Endothelial cell of umbilical vein (primary cell): ENCODE measurements at regions not wholly inside any gene's neighbourhood (a gene's known extent, or its start where the extent isn't known, plus 50 kb on each side); places are given as distances from the start of the nearest gene placed in this dataset.

Experiments
- CTCF ChIP-seq, 2 donors: IDR thresholded peaks; 1 replicate in 1 of 2; 2 replicates in 1 of 2; pipeline ENCODE4 v1.5.1; 2011; ENCODE audit warnings: low read length in 2 of 2, mild to moderate bottlenecking in 2 of 2, moderate library complexity in 2 of 2, control low read depth in 1 of 2, inconsistent platforms in 1 of 2, low read depth in 1 of 2; ENCODE audit not compliant: insufficient read depth in 1 of 2; ENCODE audit errors: extremely low read depth in 1 of 2
- EZH2 ChIP-seq: IDR thresholded peaks from 2 replicates; pipeline ENCODE4 v1.6.1; 2012; ENCODE audit warnings: borderline replicate concordance, low read depth, mild to moderate bottlenecking, moderate library complexity, low read length, inconsistent platforms; ENCODE audit not compliant: severe bottlenecking
- FOS ChIP-seq: IDR thresholded peaks from 2 replicates; pipeline ENCODE4 v1.6.1; 2011; ENCODE audit warnings: mild to moderate bottlenecking, low read length, moderate library complexity, borderline replicate concordance; ENCODE audit not compliant: insufficient read depth
- GATA2 ChIP-seq: IDR thresholded peaks from 2 replicates; pipeline ENCODE4 v1.7.0; 2011; ENCODE audit warnings: low read depth, mild to moderate bottlenecking, moderate library complexity, mixed read lengths, low read length; ENCODE audit not compliant: insufficient read length, insufficient read depth
- JUN ChIP-seq: IDR thresholded peaks from 2 replicates; pipeline ENCODE4 v1.6.1; 2011; ENCODE audit warnings: borderline replicate concordance, low read depth; ENCODE audit not compliant: insufficient read length, insufficient read depth
- MAX ChIP-seq: IDR thresholded peaks from 2 replicates; pipeline ENCODE4 v1.6.1; 2011; ENCODE audit not compliant: insufficient read depth, insufficient read length
- MYC ChIP-seq: IDR thresholded peaks from one replicate; pipeline ENCODE4 v1.6.1; 2011; ENCODE audit warnings: mild to moderate bottlenecking, low read depth, low read length
- POLR2A ChIP-seq: IDR thresholded peaks from 2 replicates; pipeline ENCODE4 v1.6.1; 2012; ENCODE audit warnings: low read depth, mild to moderate bottlenecking, control low read depth, low read length
- POLR2AphosphoS5 ChIP-seq: IDR thresholded peaks from 2 replicates; pipeline ENCODE4 v1.6.1; 2012; ENCODE audit warnings: low read depth, mild to moderate bottlenecking, control low read depth, low read length, moderate library complexity; ENCODE audit not compliant: insufficient read depth

- TF ChIP-seq POLR2A (no peak), POLR2AphosphoS5 (no peak), CTCF (IDR thresholded peaks at IDR 0.05; ENCODE audit: extremely low read depth in 1 of 2, insufficient read depth in 1 of 2, low read depth in 1 of 2, low read length in 2 of 2) (no peak), EZH2 (no peak), FOS (no peak), MAX (no peak), GATA2 (no peak), JUN (no peak), MYC (no peak)
Measured at GRCh38 chr1:9477535-9477934, 61.7 kb upstream of the SLC25A33 start.
